Left ventricle myocardium inferior (tissue), 1 donor: ENCODE measurements at regions not wholly inside any gene's neighbourhood (a gene's known extent, or its start where the extent isn't known, plus 50 kb on each side); places are given as distances from the start of the nearest gene placed in this dataset.

Experiments
- DNase-seq: peaks from one replicate; pipeline ENCODE4 v3.0.0-alpha.2; 2020
- H3K27ac ChIP-seq: fragments of 200-600 bp; replicated peaks from 2 replicates; pipeline ENCODE4 v1.8.0; 2021
- H3K27me3 ChIP-seq: fragments of 200-600 bp; 2 replicates; pipeline ENCODE4 v1.8.0; 2021; ENCODE audit warnings: low read depth
- H3K36me3 ChIP-seq: fragments of 200-600 bp; 2 replicates; pipeline ENCODE4 v1.8.0; 2021
- H3K4me1 ChIP-seq: fragments of 200-600 bp; 2 replicates; pipeline ENCODE4 v1.8.0; 2021
- H3K4me3 ChIP-seq: fragments of 200-600 bp; 2 replicates; pipeline ENCODE4 v1.8.0; 2021; ENCODE audit warnings: mild to moderate bottlenecking, moderate library complexity
- H3K9me3 ChIP-seq: fragments of 200-600 bp; replicated peaks from 2 replicates; pipeline ENCODE4 v1.8.0; 2021
- CTCF ChIP-seq: fragments of 200-600 bp; IDR thresholded peaks from 2 replicates; pipeline ENCODE4 v1.8.0; 2021; ENCODE audit warnings: antibody characterized with exemption, mild to moderate bottlenecking, borderline replicate concordance
- intact Hi-C: fragments of 100-400 bp; cut with micrococcal nuclease; formaldehyde crosslinking; loops from one replicate; pipeline ENCODE4 v1.11.0; 2022
- donor health status: DM: no; HTN: yes; CAD: no; lungs with severe emphysema.

GRCh38 chr2:147499785-147500184 lies 345.0 kb upstream of the ACVR2A start:
- H3K27me3 ChIP-seq, result no peaks in the 10 kb centered on the region
- intact Hi-C loops, result no loop called here
- no peaks in the 10 kb centered on the region for H3K36me3 ChIP-seq
- no peak overlapping the region for H3K4me3 ChIP-seq
- H3K4me1 ChIP-seq, result no peaks in the 10 kb centered on the region
- TF ChIP-seq CTCF, result no peak
- H3K9me3 ChIP-seq, result peaks cover 2% of the 10 kb centered on the region
- DNase-seq, result no peak
- peak overlapping the region; percentile 48 for H3K27ac ChIP-seq

GRCh38 chr2:147495734-147496133 lies 349.1 kb upstream of the ACVR2A start:
- no peak for TF ChIP-seq CTCF
- intact Hi-C loops, result no loop called here
- no peak overlapping the region for H3K4me3 ChIP-seq
- no peaks in the 10 kb centered on the region for H3K4me1 ChIP-seq
- H3K36me3 ChIP-seq, result no peaks in the 10 kb centered on the region
- no peak overlapping the region for H3K27ac ChIP-seq
- no peaks in the 10 kb centered on the region for H3K27me3 ChIP-seq
- peaks cover 12% of the 10 kb centered on the region for H3K9me3 ChIP-seq
- no peak for DNase-seq

DNA sequence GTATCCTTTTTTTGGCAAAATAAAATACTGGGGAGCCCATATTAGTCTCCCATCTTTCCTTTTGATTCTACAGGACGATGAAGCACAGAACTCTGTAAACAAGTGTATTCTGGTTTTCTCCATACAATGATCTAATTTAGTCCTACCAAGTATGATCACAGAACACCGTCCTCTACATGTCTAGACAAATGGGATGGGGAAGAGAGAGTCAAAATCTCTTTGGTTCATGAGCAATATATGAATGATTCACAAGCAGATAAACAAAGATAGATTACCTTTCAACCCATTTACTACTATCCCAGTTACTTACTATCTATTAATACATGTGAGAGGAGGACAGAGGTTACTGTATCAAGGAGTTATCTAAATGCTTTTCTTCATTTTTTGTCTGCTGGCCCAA lies 352.4 kb upstream of the ACVR2A start:
- intact Hi-C loops, result no loop called here

GRCh38 chr2:147491506-147491905 lies 353.3 kb upstream of the ACVR2A start:
- H3K4me3 ChIP-seq, result no peak overlapping the region
- H3K36me3 ChIP-seq, result no peaks in the 10 kb centered on the region
- no peak for DNase-seq
- intact Hi-C loops, result no loop called here
- H3K9me3 ChIP-seq, result peaks cover 12% of the 10 kb centered on the region
- TF ChIP-seq CTCF, result no peak
- H3K4me1 ChIP-seq, result no peaks in the 10 kb centered on the region
- H3K27me3 ChIP-seq, result no peaks in the 10 kb centered on the region
- no peak overlapping the region for H3K27ac ChIP-seq

More for the DNA sequence above, 352.4 kb upstream of the ACVR2A start:
- H3K4me1 ChIP-seq, result no peaks in the 10 kb centered on the region
- no peak overlapping the region for H3K27ac ChIP-seq
- no peaks in the 10 kb centered on the region for H3K27me3 ChIP-seq
- no peaks in the 10 kb centered on the region for H3K36me3 ChIP-seq
- peaks cover 12% of the 10 kb centered on the region for H3K9me3 ChIP-seq
- DNase-seq, result no peak
- H3K4me3 ChIP-seq, result no peak overlapping the region
- no peak for TF ChIP-seq CTCF

- no peak for DNase-seq
- H3K9me3 ChIP-seq, result peaks cover 12% of the 10 kb centered on the region
- H3K27ac ChIP-seq, result no peak overlapping the region
- H3K4me1 ChIP-seq, result no peaks in the 10 kb centered on the region
- no peaks in the 10 kb centered on the region for H3K36me3 ChIP-seq
- intact Hi-C loops, result no loop called here
- no peak for TF ChIP-seq CTCF
- H3K27me3 ChIP-seq, result no peaks in the 10 kb centered on the region
- H3K4me3 ChIP-seq, result no peak overlapping the region
These were observed 354.2 kb upstream of the ACVR2A start for GRCh38 chr2:147490401-147491261.
